Heart right ventricle (tissue), 16 donors: ENCODE measurements at regions not wholly inside any gene's neighbourhood (a gene's known extent, or its start where the extent isn't known, plus 50 kb on each side); places are given as distances from the start of the nearest gene placed in this dataset.

ENCODE experiments used
- ATAC-seq, 8 donors: fragments of 200-7000 bp; cut with Tn5 transposase; one replicate each; pipeline ENCODE4 v1.9.1; 2020; ENCODE audit warnings: mild to moderate bottlenecking in 8 of 8, moderate library complexity in 8 of 8, moderate number of reproducible peaks in 1 of 8
- DNase-seq, 2 donors: peaks; one replicate each; pipeline ENCODE4 v3.0.0-alpha.2; 2020
- H3K27ac ChIP-seq, 10 donors: fragments of 200-600 bp; sonication (generic) in 2 of 10; one replicate each; pipeline versions ENCODE4 v1.5.0 to v1.8.0; 2020 to 2022; ENCODE audit warnings: mild to moderate bottlenecking in 3 of 10
- H3K27me3 ChIP-seq, 7 donors: fragments of 200-600 bp; one replicate each; pipeline ENCODE4 v1.8.0; 2021 to 2022; ENCODE audit warnings: mild to moderate bottlenecking in 2 of 7
- H3K36me3 ChIP-seq, 9 donors: fragments of 200-600 bp; sonication (generic) in 1 of 9; one replicate each; pipeline versions ENCODE4 v1.5.0 to v1.8.0; 2020 to 2022; ENCODE audit warnings: mild to moderate bottlenecking in 2 of 9
- H3K4me1 ChIP-seq, 9 donors: fragments of 200-600 bp; sonication (generic) in 1 of 9; one replicate each; pipeline versions ENCODE4 v1.5.0 to v1.8.0; 2020 to 2022; ENCODE audit warnings: mild to moderate bottlenecking in 4 of 9
- H3K4me3 ChIP-seq, 10 donors: fragments of 200-600 bp; sonication (generic) in 2 of 10; one replicate each; pipeline versions ENCODE4 v1.5.0 to v1.8.0; 2020 to 2022; ENCODE audit warnings: mild to moderate bottlenecking in 7 of 10, moderate library complexity in 2 of 10
- H3K9me3 ChIP-seq, 11 donors: fragments of 200-600 bp in 10 of 11; sonication (generic) in 2 of 11; one replicate each; pipeline versions ENCODE4 v1.5.0 to v1.8.0; 2013 to 2022; ENCODE audit warnings: mild to moderate bottlenecking in 2 of 11, control low read depth in 1 of 11, moderate library complexity in 1 of 11
- CTCF ChIP-seq, 9 donors: fragments of 200-600 bp; sonication (generic) in 2 of 9; IDR thresholded peaks; one replicate each; pipeline versions ENCODE4 v1.5.0 to v1.8.0; 2021 to 2022; ENCODE audit warnings: antibody characterized with exemption in 9 of 9, mild to moderate bottlenecking in 5 of 9, moderate library complexity in 1 of 9
- WGBS, 2 donors: extraction: QIAGEN DNeasy Blood & Tissue Kit; methylation state at CpG; one replicate each; pipeline ENCODE4 v1.1.7; 2013; ENCODE audit warnings: inconsistent platforms in 1 of 2; 5-methylcytosine and 5-hydroxymethylcytosine counted together
- intact Hi-C, 10 donors: fragments of 100-400 bp; cut with DNase I; formaldehyde crosslinking; loops; one replicate each; pipeline versions ENCODE4 v1.11.1 to v1.14.2; 2022
- donor health status: Arrhythmogenic right ventricular cardiomyopathy.
- donor health status: ischemic (EF 13 %, LVEDD 7.1; RV severe dilation, severe dysfunction).
- donor health status: healthy with polysubstance abuse.
- donor health status: DM: no; HTN: yes; CAD: no.
- donor health status: DM: no; HTN: no; CAD: no.
- donor health status: ischemic (EF 25% LVEDD 6.9; RV normal size, moderate dysfunction).
- donor health status: ischemic (EF 25% LVEDD 5.7; RV mildly dilated, moderate dysfunction).
- donor health status: healthy.
- donor health status: DM: yes; HTN: yes; CAD: no.
- donor health status: Ischemic cardiomyopathy.
- donor health status: ischemic (EF 35%, LVEDD 5.7; RV mildly dilated, moderate dysfunction).
- donor health status: nonischemic (EF 11% LVEDD 7.7; RV severe dilation, severe dysfunction).
- donor health status: DM: yes; HTN: yes; CAD: no.
- donor health status: PGD.
- donor health status: ischemic (EF 29% LVEDD 5.4; RV normal size, mild dysfunction).
- donor health status: nonischemic (EF 23%, LVEDD 6.1; RV moderate dilation, normal function).

GRCh38 chr5:43889233-43889632, 286.3 kb downstream of the NNT start:
- Histone ChIP-seq H3K27ac (peak overlapping the region in 2 of 10 donors; percentile 4 to 33), H3K27me3 (no peaks in the 10 kb centered on the region), H3K9me3 (no peaks in the 10 kb centered on the region), H3K36me3 (no peaks in the 10 kb centered on the region), H3K4me1 (peaks cover 0 to 4% (median 0%) of the 10 kb centered on the region in 9 donors), H3K4me3 (no peak overlapping the region)
- intact Hi-C loops = loop anchor here in 1 of 10 donors (2.0 kb wide), 1 partner anchor 46 kb away; no protein-coding TSS in a partner anchor
- DNase-seq (no peak), ATAC-seq (peak in 3 of 8 donors; percentile 46 to 79 (median 52))
- TF ChIP-seq CTCF (IDR thresholded peaks at IDR 0.05) = no peak
- 19 to 47% methylated on average over 1 of the region's 1 CpG for WGBS, 2 donors

- WGBS, 2 donors = 85 to 88% methylated on average over 1 of the region's 1 CpG
- ATAC-seq (no peak), DNase-seq (no peak)
- Histone ChIP-seq H3K4me1 (peaks cover 0 to 8% (median 0%) of the 10 kb centered on the region in 9 donors), H3K9me3 (no peaks in the 10 kb centered on the region), H3K27ac (no peak overlapping the region), H3K36me3 (no peaks in the 10 kb centered on the region), H3K27me3 (no peaks in the 10 kb centered on the region), H3K4me3 (no peak overlapping the region)
- no peak for TF ChIP-seq CTCF (IDR thresholded peaks at IDR 0.05)
- intact Hi-C loops = no loop called here
Measured at GRCh38 chr5:43875741-43876140, 272.8 kb downstream of the NNT start.

- Histone ChIP-seq H3K9me3 (no peaks in the 10 kb centered on the region), H3K4me3 (no peak overlapping the region), H3K36me3 (no peaks in the 10 kb centered on the region), H3K4me1 (peaks cover 0 to 8% (median 0%) of the 10 kb centered on the region in 9 donors), H3K27ac (no peak overlapping the region), H3K27me3 (no peaks in the 10 kb centered on the region)
- no peak for TF ChIP-seq CTCF (IDR thresholded peaks at IDR 0.05)
- WGBS, 2 donors = 34 to 41% methylated on average over 3 of the region's 3 CpGs
- intact Hi-C loops = no loop called here
- ATAC-seq (peak in 5 of 8 donors; percentile 50 to 79 (median 65)), DNase-seq (peak in 1 of 2 donors; percentile 6)
Measured at GRCh38 chr5:43874772-43875171, 271.8 kb downstream of the NNT start.

- Histone ChIP-seq H3K36me3 (no peaks in the 10 kb centered on the region), H3K27ac (no peak overlapping the region), H3K4me1 (peaks cover 0 to 8% (median 0%) of the 10 kb centered on the region in 9 donors), H3K27me3 (no peaks in the 10 kb centered on the region), H3K4me3 (no peak overlapping the region), H3K9me3 (no peaks in the 10 kb centered on the region)
- no peak for ATAC-seq
- no peak for TF ChIP-seq CTCF (IDR thresholded peaks at IDR 0.05)
- intact Hi-C loops = no loop called here
- no peak for DNase-seq
- 67 to 78% methylated on average over 1 of the region's 1 CpG for WGBS, 2 donors
Measured at GRCh38 chr5:43873791-43874190, 270.8 kb downstream of the NNT start.
